OCI-LY1 (cell line): ENCODE measurements at regions not wholly inside any gene's neighbourhood (a gene's known extent, or its start where the extent isn't known, plus 50 kb on each side); places are given as distances from the start of the nearest gene placed in this dataset.

ENCODE experiments used
- H2AFZ ChIP-seq: fragments of 200-600 bp; sonication (generic), shearing (Covaris generic); 2 replicates; pipeline ENCODE4 v1.6.0; 2014; ENCODE audit warnings: antibody characterized with exemption, mild to moderate bottlenecking, low read length
- H3F3A ChIP-seq: fragments of 200-600 bp; sonication (generic), shearing (Covaris generic); 2 replicates; pipeline ENCODE4 v1.6.0; 2014; ENCODE audit warnings: mild to moderate bottlenecking, antibody characterized with exemption, low read length, moderate library complexity; ENCODE audit not compliant: insufficient read depth
- H3K27ac ChIP-seq: fragments of 200-600 bp; sonication (generic); 2 replicates; pipeline ENCODE4 v1.5.1; 2014; ENCODE audit warnings: low read length, mixed run types, mild to moderate bottlenecking, low read depth; ENCODE audit not compliant: poor library complexity, severe bottlenecking
- H3K27me3 ChIP-seq: fragments of 200-600 bp; sonication (generic); 2 replicates; pipeline ENCODE4 v1.6.0; 2014; ENCODE audit warnings: antibody characterized with exemption, mild to moderate bottlenecking, low read length, moderate library complexity; ENCODE audit not compliant: insufficient read depth
- H3K36me3 ChIP-seq: fragments of 200-600 bp; sonication (generic); 2 replicates; pipeline ENCODE4 v1.6.1; 2014; ENCODE audit warnings: mild to moderate bottlenecking, antibody characterized with exemption, low read length, moderate library complexity, mixed read lengths; ENCODE audit not compliant: insufficient read depth
- H3K4me1 ChIP-seq: fragments of 200-600 bp; sonication (generic); 2 replicates; pipeline ENCODE4 v1.5.1; 2014; ENCODE audit warnings: mild to moderate bottlenecking, low read length, moderate library complexity; ENCODE audit not compliant: insufficient read depth, severe bottlenecking
- H3K4me2 ChIP-seq: fragments of 200-600 bp; sonication (generic), shearing (Covaris generic); 2 replicates; pipeline ENCODE4 v1.6.1; 2014; ENCODE audit warnings: low read length
- H3K4me3 ChIP-seq: fragments of 200-600 bp; sonication (generic); 2 replicates; pipeline ENCODE4 v1.5.1; 2014; ENCODE audit warnings: low read length, low read depth, mild to moderate bottlenecking, mixed read lengths; ENCODE audit not compliant: poor library complexity, severe bottlenecking
- H3K79me2 ChIP-seq: fragments of 200-600 bp; shearing (Covaris generic); 2 replicates; pipeline ENCODE4 v1.6.1; 2016; ENCODE audit warnings: mixed run types, low read length, mixed read lengths; ENCODE audit not compliant: insufficient read depth
- H3K9ac ChIP-seq: fragments of 200-600 bp; sonication (generic), shearing (Covaris generic); 2 replicates; pipeline ENCODE4 v1.6.1; 2014; ENCODE audit warnings: mild to moderate bottlenecking, low read length, mixed read lengths
- H3K9me2 ChIP-seq: fragments of 200-600 bp; sonication (generic), shearing (Covaris generic); 2 replicates; pipeline ENCODE4 v1.6.1; 2014; ENCODE audit warnings: low read depth, mild to moderate bottlenecking, low read length, mixed read lengths
- H3K9me3 ChIP-seq: fragments of 200-600 bp; shearing (Covaris generic); 2 replicates; pipeline ENCODE4 v1.6.1; 2014; ENCODE audit warnings: low read length, mixed read lengths
- H4K20me1 ChIP-seq: fragments of 200-600 bp; sonication (generic), shearing (Covaris generic); 2 replicates; pipeline ENCODE4 v1.6.0; 2016; ENCODE audit warnings: mild to moderate bottlenecking, low read length; ENCODE audit not compliant: insufficient read depth
- CTCF ChIP-seq: fragments of 200-600 bp; sonication (generic), shearing (Covaris generic); IDR thresholded peaks from 2 replicates; pipeline ENCODE4 v1.5.1; 2017; ENCODE audit warnings: mild to moderate bottlenecking, antibody characterized with exemption, low read length, moderate library complexity, mixed read lengths
- EZH2 ChIP-seq: fragments of 200-600 bp; sonication (generic), shearing (Covaris generic); IDR thresholded peaks from 2 replicates; pipeline ENCODE4 v1.8.0; 2017; ENCODE audit warnings: borderline replicate concordance, mixed run types, mild to moderate bottlenecking, antibody characterized with exemption, low read length, moderate library complexity, mixed read lengths

DNA sequence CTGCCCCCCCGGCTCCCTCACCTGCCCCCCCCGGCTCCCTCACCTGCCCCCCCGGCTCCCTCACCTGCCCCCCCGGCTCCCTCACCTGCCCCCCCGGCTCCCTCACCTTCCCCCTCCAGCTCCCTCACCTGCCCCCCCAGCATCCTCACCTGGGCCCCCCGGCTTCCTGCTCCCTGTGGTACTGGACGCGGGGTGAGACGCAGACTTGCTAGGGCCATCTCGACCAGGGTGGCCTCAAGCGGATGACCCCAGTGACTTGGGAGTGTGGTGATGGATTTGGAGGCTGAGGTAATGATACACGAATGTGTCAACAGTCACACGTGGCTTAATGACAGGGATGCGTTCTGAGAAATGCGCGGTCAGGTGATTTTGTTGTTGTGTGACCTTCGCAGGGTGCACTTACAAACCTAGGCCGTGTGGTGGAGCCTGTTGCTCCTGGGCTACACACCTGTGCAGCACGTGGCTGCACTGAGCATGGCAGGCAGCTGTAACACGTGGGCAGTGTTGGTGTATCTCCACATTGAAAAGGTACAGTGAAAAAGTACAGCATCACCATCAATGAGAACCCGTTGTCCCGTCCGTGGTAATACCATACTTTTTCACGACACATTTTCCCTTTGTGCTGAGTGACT is 197.8 kb downstream of the TEX29 start:
- Histone ChIP-seq H3K9me3 (no peaks in the 10 kb centered on the region), H3K27ac (no peak overlapping the region), H2AFZ (no peak overlapping the region), H3K9ac (no peak overlapping the region), H3K27me3 (no peaks in the 10 kb centered on the region), H3K79me2 (no peaks in the 10 kb centered on the region), H3K4me3 (no peak overlapping the region), H3K4me1 (no peaks in the 10 kb centered on the region), H4K20me1 (no peaks in the 10 kb centered on the region), H3K36me3 (no peaks in the 10 kb centered on the region), H3F3A (no peaks in the 10 kb centered on the region), H3K4me2 (no peak overlapping the region), H3K9me2 (no peaks in the 10 kb centered on the region)
- TF ChIP-seq EZH2 (no peak), CTCF (peak; percentile 36)

DNA sequence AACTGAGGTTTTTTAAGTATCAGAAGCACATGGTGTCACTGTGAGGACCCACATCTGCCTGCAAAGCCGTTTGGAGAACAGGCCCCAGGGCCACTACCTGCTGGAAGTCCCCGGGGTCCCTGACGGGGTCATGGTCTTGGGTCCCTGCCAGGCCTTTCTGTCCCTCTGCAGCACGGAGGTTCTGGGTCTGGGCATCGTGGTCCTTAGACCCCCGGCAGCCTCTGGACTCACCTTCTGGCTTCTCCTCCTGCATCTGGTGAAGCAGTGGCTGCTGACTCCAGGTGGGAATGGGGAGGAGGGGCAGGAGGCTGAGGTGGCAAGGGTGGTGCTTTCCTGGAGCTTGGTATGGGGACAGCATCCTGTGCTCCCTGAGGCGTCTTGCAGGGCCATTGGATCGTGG is 198.6 kb downstream of the TEX29 start:
- no peaks in the 10 kb centered on the region for H3K79me2 ChIP-seq
- no peaks in the 10 kb centered on the region for H3K4me1 ChIP-seq
- no peaks in the 10 kb centered on the region for H3K36me3 ChIP-seq
- H3K9me2 ChIP-seq, result no peaks in the 10 kb centered on the region
- H3K27ac ChIP-seq, result no peak overlapping the region
- H3K4me3 ChIP-seq, result no peak overlapping the region
- no peaks in the 10 kb centered on the region for H3F3A ChIP-seq
- H3K27me3 ChIP-seq, result no peaks in the 10 kb centered on the region
- TF ChIP-seq CTCF (no peak), EZH2 (no peak)
- no peak overlapping the region for H3K4me2 ChIP-seq
- H3K9me3 ChIP-seq, result no peaks in the 10 kb centered on the region
- H3K9ac ChIP-seq, result no peak overlapping the region
- no peak overlapping the region for H2AFZ ChIP-seq
- no peaks in the 10 kb centered on the region for H4K20me1 ChIP-seq

- no peak overlapping the region for H3K9ac ChIP-seq
- no peak overlapping the region for H2AFZ ChIP-seq
- H3K9me3 ChIP-seq, result no peaks in the 10 kb centered on the region
- H4K20me1 ChIP-seq, result no peaks in the 10 kb centered on the region
- no peaks in the 10 kb centered on the region for H3K27me3 ChIP-seq
- H3K9me2 ChIP-seq, result no peaks in the 10 kb centered on the region
- H3K4me2 ChIP-seq, result no peak overlapping the region
- H3K4me3 ChIP-seq, result no peak overlapping the region
- H3K79me2 ChIP-seq, result no peaks in the 10 kb centered on the region
- H3K36me3 ChIP-seq, result no peaks in the 10 kb centered on the region
- no peak overlapping the region for H3K27ac ChIP-seq
- no peaks in the 10 kb centered on the region for H3F3A ChIP-seq
- TF ChIP-seq EZH2, result no peak
- no peak for TF ChIP-seq CTCF
- H3K4me1 ChIP-seq, result no peaks in the 10 kb centered on the region
Observed at GRCh38 chr13:111519490-111520170, 199.2 kb downstream of the TEX29 start.
